SU-DHL-6 (cell line): ENCODE measurements at regions not wholly inside any gene's neighbourhood (a gene's known extent, or its start where the extent isn't known, plus 50 kb on each side); places are given as distances from the start of the nearest gene placed in this dataset.

ENCODE experiments used
- EZH2phosphoT487 ChIP-seq: fragments of 200-600 bp; sonication (generic), shearing (Covaris generic); conservative IDR thresholded peaks from 2 replicates; pipeline ENCODE4 v1.6.1; 2018; ENCODE audit warnings: mild to moderate bottlenecking, antibody characterized with exemption, low read length, moderate library complexity, mixed read lengths
- TF ChIP-seq, protein P1 (sequence below): fragments of 200-600 bp; sonication (generic); IDR thresholded peaks from one replicate; pipeline ENCODE4 v1.5.1; 2017; ENCODE audit warnings: antibody characterized with exemption, mild to moderate bottlenecking, low read length, moderate library complexity; ENCODE audit not compliant: insufficient read depth, poor library complexity, severe bottlenecking

- TF ChIP-seq, protein P1, sequence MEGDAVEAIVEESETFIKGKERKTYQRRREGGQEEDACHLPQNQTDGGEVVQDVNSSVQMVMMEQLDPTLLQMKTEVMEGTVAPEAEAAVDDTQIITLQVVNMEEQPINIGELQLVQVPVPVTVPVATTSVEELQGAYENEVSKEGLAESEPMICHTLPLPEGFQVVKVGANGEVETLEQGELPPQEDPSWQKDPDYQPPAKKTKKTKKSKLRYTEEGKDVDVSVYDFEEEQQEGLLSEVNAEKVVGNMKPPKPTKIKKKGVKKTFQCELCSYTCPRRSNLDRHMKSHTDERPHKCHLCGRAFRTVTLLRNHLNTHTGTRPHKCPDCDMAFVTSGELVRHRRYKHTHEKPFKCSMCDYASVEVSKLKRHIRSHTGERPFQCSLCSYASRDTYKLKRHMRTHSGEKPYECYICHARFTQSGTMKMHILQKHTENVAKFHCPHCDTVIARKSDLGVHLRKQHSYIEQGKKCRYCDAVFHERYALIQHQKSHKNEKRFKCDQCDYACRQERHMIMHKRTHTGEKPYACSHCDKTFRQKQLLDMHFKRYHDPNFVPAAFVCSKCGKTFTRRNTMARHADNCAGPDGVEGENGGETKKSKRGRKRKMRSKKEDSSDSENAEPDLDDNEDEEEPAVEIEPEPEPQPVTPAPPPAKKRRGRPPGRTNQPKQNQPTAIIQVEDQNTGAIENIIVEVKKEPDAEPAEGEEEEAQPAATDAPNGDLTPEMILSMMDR = no peak
- no peak for TF ChIP-seq EZH2phosphoT487
Observed at GRCh38 chr5:12214267-12215015, 310.2 kb upstream of the CTNND2 start.
